Heart left ventricle (tissue), 16 donors: ENCODE measurements at regions not wholly inside any gene's neighbourhood (a gene's known extent, or its start where the extent isn't known, plus 50 kb on each side); places are given as distances from the start of the nearest gene placed in this dataset.

Experiments
- ATAC-seq, 4 donors: fragments of 200-7000 bp; cut with Tn5 transposase; one replicate each; pipeline ENCODE4 v1.9.1; 2020 to 2022; ENCODE audit warnings: moderate library complexity in 4 of 4, mild to moderate bottlenecking in 3 of 4, moderate number of reproducible peaks in 1 of 4
- DNase-seq, 5 donors: peaks; one replicate each; pipeline ENCODE4 v3.0.0-alpha.2; 2020
- H3K27ac ChIP-seq, 12 donors: fragments of 200-600 bp; sonication (generic) in 4 of 12; one replicate each; pipeline versions ENCODE4 v1.5.0 to v1.8.0; 2016 to 2022; ENCODE audit warnings: mild to moderate bottlenecking in 2 of 12
- H3K27me3 ChIP-seq, 9 donors: fragments of 200-600 bp; sonication (generic) in 2 of 9; one replicate each; pipeline versions ENCODE4 v1.5.1 to v1.8.0; 2016 to 2022; ENCODE audit warnings: mild to moderate bottlenecking in 3 of 9
- H3K36me3 ChIP-seq, 9 donors: fragments of 200-600 bp; sonication (generic) in 2 of 9; one replicate each; pipeline versions ENCODE4 v1.5.0 to v1.8.0; 2018 to 2022; ENCODE audit warnings: mild to moderate bottlenecking in 2 of 9
- H3K4me1 ChIP-seq, 12 donors: fragments of 200-600 bp; sonication (generic) in 4 of 12; one replicate each; pipeline versions ENCODE4 v1.5.0 to v1.8.0; 2016 to 2022; ENCODE audit warnings: mild to moderate bottlenecking in 3 of 12
- H3K4me3 ChIP-seq, 12 donors: fragments of 200-600 bp; sonication (generic) in 4 of 12; one replicate each; pipeline versions ENCODE4 v1.5.0 to v1.8.0; 2017 to 2022; ENCODE audit warnings: mild to moderate bottlenecking in 9 of 12, moderate library complexity in 4 of 12
- H3K9me3 ChIP-seq, 12 donors: fragments of 200-600 bp; sonication (generic) in 4 of 12; one replicate each; pipeline versions ENCODE4 v1.5.0 to v1.8.0; 2016 to 2022; ENCODE audit warnings: mild to moderate bottlenecking in 1 of 12
- CTCF ChIP-seq, 12 donors: fragments of 200-600 bp; sonication (generic) in 4 of 12; IDR thresholded peaks; one replicate each; pipeline versions ENCODE4 v1.5.0 to v1.8.0; 2018 to 2022; ENCODE audit warnings: antibody characterized with exemption in 12 of 12, mild to moderate bottlenecking in 5 of 12
- POLR2A ChIP-seq, 2 donors: fragments of 450-650 bp; IDR thresholded peaks; one replicate each; pipeline ENCODE4 v1.6.1; 2017; ENCODE audit warnings: antibody characterized with exemption in 2 of 2, mild to moderate bottlenecking in 2 of 2, moderate library complexity in 2 of 2
- WGBS, 4 donors: extraction: QIAGEN DNeasy Blood & Tissue Kit in 2 of 4; methylation state at CpG; one replicate each; pipeline versions ENCODE4 v1.1.5 to v1.1.7; 2013 to 2018; 5-methylcytosine and 5-hydroxymethylcytosine counted together
- intact Hi-C, 10 donors: fragments of 100-400 bp; cut with DNase I; formaldehyde crosslinking; loops; one replicate each; pipeline versions ENCODE4 v1.11.1 to v1.14.2; 2022
- donor health status: ischemic (EF 13 %, LVEDD 7.1; RV severe dilation, severe dysfunction).
- donor health status: healthy with polysubstance abuse.
- donor health status: DM: no; HTN: yes; CAD: no.
- donor health status: DM: no; HTN: no; CAD: no.
- donor health status: ischemic (EF 25% LVEDD 6.9; RV normal size, moderate dysfunction).
- donor health status: ischemic (EF 25% LVEDD 5.7; RV mildly dilated, moderate dysfunction).
- donor health status: healthy.
- donor health status: DM: yes; HTN: yes; CAD: no.
- donor health status: ischemic (EF 35%, LVEDD 5.7; RV mildly dilated, moderate dysfunction).
- donor health status: nonischemic (EF 11% LVEDD 7.7; RV severe dilation, severe dysfunction).
- donor health status: DM: yes; HTN: yes; CAD: no.
- donor health status: PGD.
- donor health status: ischemic (EF 29% LVEDD 5.4; RV normal size, mild dysfunction).
- donor health status: nonischemic (EF 23%, LVEDD 6.1; RV moderate dilation, normal function).

GRCh38 chr2:100767224-100767653 is 52.7 kb upstream of the NPAS2 start:
- H3K27ac ChIP-seq = peak overlapping the region in 1 of 12 donors; percentile 44
- TF ChIP-seq POLR2A (IDR thresholded peaks at IDR 0.05) (no peak), CTCF (IDR thresholded peaks at IDR 0.05) (no peak)
- H3K36me3 ChIP-seq = no peaks in the 10 kb centered on the region
- no peak for DNase-seq
- no peaks in the 10 kb centered on the region for H3K9me3 ChIP-seq
- ATAC-seq = no peak
- no peak overlapping the region for H3K4me3 ChIP-seq
- 8 to 17% (median 12%) methylated on average over 1 of the region's 1 CpG for WGBS, 4 donors
- H3K4me1 ChIP-seq = peaks cover 0 to 7% (median 0%) of the 10 kb centered on the region in 12 donors
- peaks cover 0 to 2% (median 0%) of the 10 kb centered on the region in 9 donors for H3K27me3 ChIP-seq
- intact Hi-C loops = no loop called here

GRCh38 chr2:100767810-100768806 is 51.8 kb upstream of the NPAS2 start:
- H3K4me1 ChIP-seq = peaks cover 0 to 7% (median 0%) of the 10 kb centered on the region in 12 donors
- peaks cover 0 to 2% (median 0%) of the 10 kb centered on the region in 9 donors for H3K27me3 ChIP-seq
- no peaks in the 10 kb centered on the region for H3K9me3 ChIP-seq
- ATAC-seq (peak in 2 of 4 donors; percentile 24 to 50), DNase-seq (no peak)
- TF ChIP-seq POLR2A (IDR thresholded peaks at IDR 0.05) (no peak), CTCF (IDR thresholded peaks at IDR 0.05) (no peak)
- H3K36me3 ChIP-seq = no peaks in the 10 kb centered on the region
- no peak overlapping the region for H3K4me3 ChIP-seq
- peak overlapping the region in 1 of 12 donors; percentile 44 for H3K27ac ChIP-seq
- 70 to 82% (median 78%) methylated on average over 7 of the region's 7 CpGs for WGBS, 4 donors
- intact Hi-C loops = no loop called here
